Esophagus squamous epithelium (tissue), 4 donors: ENCODE measurements at regions not wholly inside any gene's neighbourhood (a gene's known extent, or its start where the extent isn't known, plus 50 kb on each side); places are given as distances from the start of the nearest gene placed in this dataset.

Experiments
- POLR2A ChIP-seq, 4 donors: fragments of 450-650 bp; IDR thresholded peaks; one replicate each; pipeline ENCODE4 v1.6.1; 2017; ENCODE audit warnings: antibody characterized with exemption in 4 of 4, mild to moderate bottlenecking in 4 of 4, moderate library complexity in 3 of 4
- TF ChIP-seq, protein P1 (sequence below), 6 experiments: fragments of 450-650 bp in 4 of 6; fragments of 200-600 bp in 2 of 6; sonication (generic) in 2 of 6; IDR thresholded peaks; one replicate each; pipeline ENCODE4 v1.5.1; 2016 to 2019; ENCODE audit warnings: antibody characterized with exemption in 6 of 6, mild to moderate bottlenecking in 4 of 6, moderate library complexity in 4 of 6

DNA sequence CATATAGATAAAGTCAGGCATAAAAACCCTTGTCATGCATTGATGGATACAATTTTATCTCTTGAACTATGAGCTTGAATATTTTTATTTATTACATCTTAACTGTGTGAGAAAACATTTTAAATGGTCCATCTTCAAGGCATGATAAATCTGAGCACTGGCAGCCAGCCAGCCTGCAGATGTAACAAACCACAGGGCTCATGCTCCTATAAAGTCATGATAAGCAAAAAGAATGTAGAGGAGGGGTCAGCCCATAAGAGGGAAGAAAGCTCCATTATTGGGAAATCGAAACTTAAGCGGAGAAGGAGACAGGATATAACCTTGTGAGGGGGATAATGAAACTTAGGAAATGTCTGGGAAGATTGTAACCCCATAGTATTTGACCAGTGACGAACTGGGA lies 839.0 kb downstream of the LRRIQ3 start:
- TF ChIP-seq, protein P1, sequence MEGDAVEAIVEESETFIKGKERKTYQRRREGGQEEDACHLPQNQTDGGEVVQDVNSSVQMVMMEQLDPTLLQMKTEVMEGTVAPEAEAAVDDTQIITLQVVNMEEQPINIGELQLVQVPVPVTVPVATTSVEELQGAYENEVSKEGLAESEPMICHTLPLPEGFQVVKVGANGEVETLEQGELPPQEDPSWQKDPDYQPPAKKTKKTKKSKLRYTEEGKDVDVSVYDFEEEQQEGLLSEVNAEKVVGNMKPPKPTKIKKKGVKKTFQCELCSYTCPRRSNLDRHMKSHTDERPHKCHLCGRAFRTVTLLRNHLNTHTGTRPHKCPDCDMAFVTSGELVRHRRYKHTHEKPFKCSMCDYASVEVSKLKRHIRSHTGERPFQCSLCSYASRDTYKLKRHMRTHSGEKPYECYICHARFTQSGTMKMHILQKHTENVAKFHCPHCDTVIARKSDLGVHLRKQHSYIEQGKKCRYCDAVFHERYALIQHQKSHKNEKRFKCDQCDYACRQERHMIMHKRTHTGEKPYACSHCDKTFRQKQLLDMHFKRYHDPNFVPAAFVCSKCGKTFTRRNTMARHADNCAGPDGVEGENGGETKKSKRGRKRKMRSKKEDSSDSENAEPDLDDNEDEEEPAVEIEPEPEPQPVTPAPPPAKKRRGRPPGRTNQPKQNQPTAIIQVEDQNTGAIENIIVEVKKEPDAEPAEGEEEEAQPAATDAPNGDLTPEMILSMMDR (IDR thresholded peaks at IDR 0.05): no peak
- no peak for TF ChIP-seq POLR2A (IDR thresholded peaks at IDR 0.05)
